ENCODE measurements at regions not wholly inside any gene's neighbourhood (a gene's known extent, or its start where the extent isn't known, plus 50 kb on each side); places are given as distances from the start of the nearest gene placed in this dataset.

- ATAC-seq = no peak
- Histone ChIP-seq H3K4me3 (replicated peaks in 1 of 2; ENCODE audit: low read depth in 1 of 2, low read length in 2 of 2) (no peak overlapping the region), H3K36me3 (ENCODE audit: control insufficient read depth in 1 of 2, insufficient read depth in 2 of 2, low read length in 2 of 2) (no peaks in the 10 kb centered on the region), H3K27me3 (ENCODE audit: insufficient read depth, low read length) (no peaks in the 10 kb centered on the region), H3K4me1 (ENCODE audit: control insufficient read depth in 1 of 2, insufficient read depth in 2 of 2, low read length in 2 of 2) (no peaks in the 10 kb centered on the region), H4K20me1 (ENCODE audit: insufficient read depth) (no peaks in the 10 kb centered on the region), H2AFZ (ENCODE audit: low read depth, low read length, poor library complexity, severe bottlenecking) (no peak overlapping the region), H3K9me2 (ENCODE audit: insufficient read depth) (no peaks in the 10 kb centered on the region), H3K9ac (ENCODE audit: low read length) (no peak overlapping the region), H3K4me2 (ENCODE audit: low read length) (no peak overlapping the region), H3K79me2 (ENCODE audit: insufficient read depth, low read length) (no peaks in the 10 kb centered on the region), H3K9me3 (ENCODE audit: control insufficient read depth in 1 of 2, insufficient read depth in 1 of 2, low read depth in 1 of 2, low read length in 2 of 2) (no peaks in the 10 kb centered on the region), H3K27ac (ENCODE audit: low read depth, low read length) (no peak overlapping the region)
- BruUV-seq (replicated peaks) = no TSS peak
- TF ChIP-seq EGR1 (IDR thresholded peaks at IDR 0.05; ENCODE audit: low read depth) = no peak
- no peak for TF ChIP-seq MAX (IDR thresholded peaks at IDR 0.05)
- TF ChIP-seq SRF (IDR thresholded peaks at IDR 0.05; ENCODE audit: low read depth) = no peak
- TF ChIP-seq CBX3 (IDR thresholded peaks at IDR 0.05; ENCODE audit: low read depth) = no peak
- no peak for TF ChIP-seq TCF7L2 (IDR thresholded peaks at IDR 0.05; ENCODE audit: borderline replicate concordance, extremely low read depth, insufficient read depth, insufficient read length)
- no peak for TF ChIP-seq CTCF (IDR thresholded peaks at IDR 0.05 in 2 of 3, conservative IDR thresholded peaks at IDR 0.05 in 1 of 3; ENCODE audit: borderline replicate concordance in 1 of 3, insufficient read depth in 1 of 3, low read depth in 2 of 3, low read length in 2 of 3)
- TF ChIP-seq ZFX (IDR thresholded peaks at IDR 0.05) = no peak
- TF ChIP-seq SP1 (IDR thresholded peaks at IDR 0.05; ENCODE audit: low read depth) = no peak
- no peak for DNase-seq (ENCODE audit: low read depth, low spot score)
- ChIA-PET RAD21 (ENCODE audit: low non-redundant PET in 1 of 2, low total read pairs in 2 of 2, uncharacterized antibody in 2 of 2, unreplicated experiment in 2 of 2) (no interaction called here), POLR2A (no interaction called here), CTCF (no interaction called here)
- intact Hi-C loops (cut with micrococcal nuclease) = loop anchor here (2.0 to 5.0 kb wide), 3 partner anchors 656 to 1281 kb away; no protein-coding TSS in a partner anchor
Observed at GRCh38 chr22:48493733-48494132, 1333.9 kb downstream of the BRD1 start.
